OCI-LY1 (cell line): ENCODE measurements at regions not wholly inside any gene's neighbourhood (a gene's known extent, or its start where the extent isn't known, plus 50 kb on each side); places are given as distances from the start of the nearest gene placed in this dataset.

Experiments used
- CTCF ChIP-seq: fragments of 200-600 bp; sonication (generic), shearing (Covaris generic); IDR thresholded peaks from 2 replicates; pipeline ENCODE4 v1.5.1; 2017; ENCODE audit warnings: mild to moderate bottlenecking, antibody characterized with exemption, low read length, moderate library complexity, mixed read lengths
- EZH2 ChIP-seq: fragments of 200-600 bp; sonication (generic), shearing (Covaris generic); IDR thresholded peaks from 2 replicates; pipeline ENCODE4 v1.8.0; 2017; ENCODE audit warnings: borderline replicate concordance, mixed run types, mild to moderate bottlenecking, antibody characterized with exemption, low read length, moderate library complexity, mixed read lengths

- TF ChIP-seq CTCF (no peak), EZH2 (no peak)
Observed at GRCh38 chr12:60981473-60981872, 1278.7 kb upstream of the USP15 start.
